ENCODE measurements at regions not wholly inside any gene's neighbourhood (a gene's known extent, or its start where the extent isn't known, plus 50 kb on each side); places are given as distances from the start of the nearest gene placed in this dataset.

DNA sequence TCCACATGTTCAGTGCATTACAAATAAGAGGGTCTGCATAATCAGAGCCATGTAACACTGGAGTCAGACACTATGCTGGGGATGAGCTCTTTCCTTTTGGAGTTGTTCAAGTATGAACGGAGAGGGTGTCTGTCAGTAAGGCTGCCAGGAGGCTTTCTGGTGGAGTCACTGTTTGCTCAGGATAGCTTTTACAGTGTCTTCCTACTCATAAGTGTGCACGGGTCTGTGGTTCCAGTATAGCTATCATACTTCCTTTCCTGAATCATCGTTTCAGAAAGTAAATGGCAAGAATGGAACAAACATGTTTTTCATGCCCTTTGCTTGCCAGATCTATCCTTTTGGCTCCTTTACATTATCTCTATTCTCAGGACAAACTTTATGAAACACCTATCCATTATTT lies 152.7 kb upstream of the CDH11 start:
- TF ChIP-seq CTCF (IDR thresholded peaks at IDR 0.05) (no peak), POLR2AphosphoS5 (IDR thresholded peaks at IDR 0.05) (no peak), POLR2A (IDR thresholded peaks at IDR 0.05) (no peak)

All from breast epithelium (tissue), 3 donors.